HCT116 (cell line): ENCODE measurements at regions not wholly inside any gene's neighbourhood (a gene's known extent, or its start where the extent isn't known, plus 50 kb on each side); places are given as distances from the start of the nearest gene placed in this dataset.

Experiments
- EGR1 ChIP-seq: IDR thresholded peaks from 2 replicates; pipeline ENCODE4 v1.6.1; 2012; ENCODE audit warnings: low read depth
- EZH2 ChIP-seq: fragments of 200-600 bp; sonication (generic); IDR thresholded peaks from 2 replicates; pipeline ENCODE4 v1.6.1; 2017; ENCODE audit warnings: antibody characterized with exemption, mixed run types
- EZH2phosphoT487 ChIP-seq: fragments of 200-600 bp; IDR thresholded peaks from 2 replicates; pipeline ENCODE4 v1.6.1; 2018; ENCODE audit warnings: antibody characterized with exemption, borderline replicate concordance
- JUND ChIP-seq: IDR thresholded peaks from 2 replicates; pipeline ENCODE4 v1.6.1; 2012
- POLR2A ChIP-seq: IDR thresholded peaks from 2 replicates; pipeline ENCODE4 v1.7.0; 2011; ENCODE audit warnings: borderline replicate concordance; ENCODE audit not compliant: insufficient read depth, insufficient read length; ENCODE audit errors: extremely low read depth
- RAD21 ChIP-seq: IDR thresholded peaks from 2 replicates; pipeline ENCODE4 v1.6.1; 2012; ENCODE audit warnings: low read depth, mild to moderate bottlenecking
- SRF ChIP-seq: IDR thresholded peaks from 2 replicates; pipeline ENCODE4 v1.6.1; 2012; ENCODE audit warnings: low read depth
- TF ChIP-seq, protein P1 (sequence below), 3 experiments: fragments of 200-600 bp in 1 of 3; sonication (generic) in 1 of 3; IDR thresholded peaks in 2 of 3; conservative IDR thresholded peaks in 1 of 3; 2 replicates each; pipeline ENCODE4 v1.5.1; 2012 to 2017; ENCODE audit warnings: low read depth in 2 of 3, low read length in 2 of 3, antibody characterized with exemption in 1 of 3, borderline replicate concordance in 1 of 3, control low read depth in 1 of 3, mild to moderate bottlenecking in 1 of 3, mixed read lengths in 1 of 3, mixed run types in 1 of 3, moderate library complexity in 1 of 3; ENCODE audit not compliant: insufficient read depth in 1 of 3
- TF ChIP-seq, protein P2 (sequence below): IDR thresholded peaks from 2 replicates; pipeline ENCODE4 v1.6.1; 2011; ENCODE audit warnings: mild to moderate bottlenecking, low read length, moderate library complexity; ENCODE audit not compliant: insufficient replicate concordance; ENCODE audit errors: extremely low read depth
- TF ChIP-seq, protein P3 (sequence below): IDR thresholded peaks from 2 replicates; pipeline ENCODE4 v1.6.1; 2012

DNA sequence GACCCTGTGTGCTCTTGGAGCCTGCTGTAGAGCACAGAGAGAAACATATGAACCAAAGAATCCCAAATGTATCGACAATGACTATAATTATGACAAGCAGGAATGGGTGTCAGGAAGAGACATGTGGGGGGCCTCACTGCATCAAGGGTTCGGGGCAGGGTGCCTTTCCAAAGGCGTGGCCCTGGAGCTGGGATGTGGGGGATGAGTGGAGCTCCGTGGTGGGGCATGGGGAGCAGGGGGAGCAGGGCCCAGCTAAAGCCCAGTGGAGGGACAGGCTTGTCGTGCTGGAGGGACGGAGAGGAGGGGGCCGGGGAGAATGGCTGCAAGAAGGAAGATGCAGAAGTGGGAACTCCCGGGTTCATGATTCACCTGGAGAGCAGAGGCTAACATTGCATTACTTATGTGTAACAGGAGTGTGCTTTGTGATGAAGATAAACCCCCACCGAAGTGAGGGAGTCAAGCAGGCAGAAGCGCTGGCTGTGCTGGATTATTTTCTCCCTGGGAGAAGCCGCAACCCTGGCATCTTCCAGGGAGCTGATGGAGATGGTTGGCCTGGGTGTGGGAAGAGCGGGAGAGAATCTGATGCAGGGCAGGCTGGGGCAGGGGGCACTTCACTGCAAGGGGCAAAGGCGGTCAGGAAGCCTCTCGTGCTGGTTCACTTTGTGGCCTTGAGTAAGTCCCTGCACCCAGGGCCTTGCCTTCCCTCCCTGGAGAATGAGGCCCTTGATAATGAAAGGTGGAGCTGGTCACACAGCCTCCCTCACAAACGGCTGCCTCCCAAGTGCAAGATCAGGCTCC is 124.6 kb upstream of the RUNX3 start:
- TF ChIP-seq, protein P1, sequence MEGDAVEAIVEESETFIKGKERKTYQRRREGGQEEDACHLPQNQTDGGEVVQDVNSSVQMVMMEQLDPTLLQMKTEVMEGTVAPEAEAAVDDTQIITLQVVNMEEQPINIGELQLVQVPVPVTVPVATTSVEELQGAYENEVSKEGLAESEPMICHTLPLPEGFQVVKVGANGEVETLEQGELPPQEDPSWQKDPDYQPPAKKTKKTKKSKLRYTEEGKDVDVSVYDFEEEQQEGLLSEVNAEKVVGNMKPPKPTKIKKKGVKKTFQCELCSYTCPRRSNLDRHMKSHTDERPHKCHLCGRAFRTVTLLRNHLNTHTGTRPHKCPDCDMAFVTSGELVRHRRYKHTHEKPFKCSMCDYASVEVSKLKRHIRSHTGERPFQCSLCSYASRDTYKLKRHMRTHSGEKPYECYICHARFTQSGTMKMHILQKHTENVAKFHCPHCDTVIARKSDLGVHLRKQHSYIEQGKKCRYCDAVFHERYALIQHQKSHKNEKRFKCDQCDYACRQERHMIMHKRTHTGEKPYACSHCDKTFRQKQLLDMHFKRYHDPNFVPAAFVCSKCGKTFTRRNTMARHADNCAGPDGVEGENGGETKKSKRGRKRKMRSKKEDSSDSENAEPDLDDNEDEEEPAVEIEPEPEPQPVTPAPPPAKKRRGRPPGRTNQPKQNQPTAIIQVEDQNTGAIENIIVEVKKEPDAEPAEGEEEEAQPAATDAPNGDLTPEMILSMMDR (IDR thresholded peaks at IDR 0.05 in 2 of 3, conservative IDR thresholded peaks at IDR 0.05 in 1 of 3; ENCODE audit: borderline replicate concordance in 1 of 3, insufficient read depth in 1 of 3, low read depth in 2 of 3, low read length in 2 of 3) = no peak
- TF ChIP-seq RAD21 = no peak
- TF ChIP-seq, protein P2, sequence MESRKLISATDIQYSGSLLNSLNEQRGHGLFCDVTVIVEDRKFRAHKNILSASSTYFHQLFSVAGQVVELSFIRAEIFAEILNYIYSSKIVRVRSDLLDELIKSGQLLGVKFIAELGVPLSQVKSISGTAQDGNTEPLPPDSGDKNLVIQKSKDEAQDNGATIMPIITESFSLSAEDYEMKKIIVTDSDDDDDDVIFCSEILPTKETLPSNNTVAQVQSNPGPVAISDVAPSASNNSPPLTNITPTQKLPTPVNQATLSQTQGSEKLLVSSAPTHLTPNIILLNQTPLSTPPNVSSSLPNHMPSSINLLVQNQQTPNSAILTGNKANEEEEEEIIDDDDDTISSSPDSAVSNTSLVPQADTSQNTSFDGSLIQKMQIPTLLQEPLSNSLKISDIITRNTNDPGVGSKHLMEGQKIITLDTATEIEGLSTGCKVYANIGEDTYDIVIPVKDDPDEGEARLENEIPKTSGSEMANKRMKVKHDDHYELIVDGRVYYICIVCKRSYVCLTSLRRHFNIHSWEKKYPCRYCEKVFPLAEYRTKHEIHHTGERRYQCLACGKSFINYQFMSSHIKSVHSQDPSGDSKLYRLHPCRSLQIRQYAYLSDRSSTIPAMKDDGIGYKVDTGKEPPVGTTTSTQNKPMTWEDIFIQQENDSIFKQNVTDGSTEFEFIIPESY = no peak
- no peak for TF ChIP-seq EZH2
- no peak for TF ChIP-seq EGR1
- TF ChIP-seq, protein P3, sequence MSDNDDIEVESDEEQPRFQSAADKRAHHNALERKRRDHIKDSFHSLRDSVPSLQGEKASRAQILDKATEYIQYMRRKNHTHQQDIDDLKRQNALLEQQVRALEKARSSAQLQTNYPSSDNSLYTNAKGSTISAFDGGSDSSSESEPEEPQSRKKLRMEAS = no peak
- no peak for TF ChIP-seq JUND
- no peak for TF ChIP-seq SRF
- TF ChIP-seq POLR2A = no peak
- no peak for TF ChIP-seq EZH2phosphoT487
